ENCODE measurements at regions not wholly inside any gene's neighbourhood (a gene's known extent, or its start where the extent isn't known, plus 50 kb on each side); places are given as distances from the start of the nearest gene placed in this dataset.
"Not testable (repeated sequence)": the region's sequence is repeated elsewhere in the genome, so short reads cannot be mapped to it uniquely, and the experiment has no call there.

DNA sequence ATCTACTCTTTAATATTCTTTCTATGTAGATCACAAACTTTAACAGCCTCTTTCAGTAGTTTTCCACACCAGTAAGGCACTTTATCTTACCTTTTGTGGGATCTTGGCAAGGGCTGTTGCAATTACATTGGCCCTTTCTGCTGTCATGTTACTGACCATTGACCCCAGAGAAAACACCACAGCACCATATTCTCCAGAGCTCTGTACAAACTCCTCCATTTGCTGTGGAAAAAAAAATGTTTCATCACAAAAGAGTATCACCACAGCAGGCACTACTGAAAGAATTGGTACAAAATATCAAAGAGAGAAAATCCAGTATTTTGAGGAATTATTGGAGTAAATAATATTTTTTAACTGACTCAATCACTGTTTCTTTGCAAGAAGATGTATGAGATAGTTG is 62.3 kb upstream of the UGT2A3 start:
- not testable (repeated sequence) for DNase-seq (ENCODE audit: low read depth)

DNA sequence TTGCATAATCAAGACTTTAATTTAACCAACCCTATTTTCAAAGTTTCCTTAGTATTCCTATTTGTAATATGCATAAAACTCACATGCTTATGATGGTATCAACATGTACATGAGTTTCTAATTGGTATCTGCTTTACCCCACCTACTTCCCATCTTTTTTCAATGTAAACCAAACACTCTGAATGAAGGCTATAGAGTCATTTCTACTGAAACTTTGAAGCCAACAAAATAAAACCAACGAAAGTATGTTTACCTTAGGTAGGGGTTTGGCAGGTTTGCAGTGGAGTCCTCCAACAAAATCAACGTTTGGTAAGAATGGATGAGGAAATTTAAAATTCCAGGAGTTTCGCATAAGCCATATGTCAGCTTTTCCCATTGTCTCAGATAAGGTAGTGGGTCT is 66.4 kb upstream of the UGT2A3 start:
- DNase-seq (ENCODE audit: low read depth): not testable (repeated sequence)

DNA sequence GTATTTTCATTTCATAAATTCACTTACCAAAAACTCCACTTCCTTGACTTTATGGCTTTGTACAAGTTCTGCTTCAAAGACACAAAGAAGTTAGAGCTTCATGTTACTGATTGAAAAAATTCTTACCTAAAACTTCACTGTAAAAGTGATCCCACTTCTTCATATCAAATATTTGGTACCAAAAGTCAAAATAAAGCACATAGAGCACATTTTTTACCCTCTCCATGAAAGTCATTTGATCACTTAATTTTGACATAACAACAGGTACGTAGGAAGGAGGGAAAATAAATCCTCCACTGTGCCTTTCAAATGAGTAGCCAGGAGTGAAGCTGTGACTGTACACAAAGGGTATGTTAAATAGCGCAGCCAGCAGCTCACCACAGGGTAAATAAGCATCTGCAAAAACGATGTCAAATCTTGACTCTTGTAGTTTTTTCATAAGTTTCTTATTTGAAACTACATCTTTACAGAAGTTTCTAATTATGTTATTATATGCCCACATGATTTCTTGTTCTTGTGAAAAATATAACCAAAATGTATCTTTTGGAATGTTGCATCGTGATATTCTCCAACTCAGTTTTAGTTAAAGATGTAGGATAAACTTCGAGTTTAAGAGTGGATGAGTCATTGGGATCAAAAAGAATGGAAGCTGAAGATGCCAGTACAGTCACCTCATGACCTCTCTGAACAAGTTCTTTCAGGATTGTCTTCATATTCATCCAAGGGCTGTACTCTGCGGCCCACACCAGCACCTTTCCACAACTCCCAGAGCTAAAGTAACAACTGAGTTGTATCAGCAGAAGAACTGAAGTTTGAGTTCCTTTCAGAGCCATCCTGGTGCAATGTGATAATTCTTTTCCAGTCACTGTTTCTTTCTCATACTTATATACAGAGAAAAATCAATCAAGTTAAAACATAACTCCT is 68.2 kb upstream of the UGT2A3 start:
- not testable (repeated sequence) for DNase-seq (ENCODE audit: low read depth)

DNA sequence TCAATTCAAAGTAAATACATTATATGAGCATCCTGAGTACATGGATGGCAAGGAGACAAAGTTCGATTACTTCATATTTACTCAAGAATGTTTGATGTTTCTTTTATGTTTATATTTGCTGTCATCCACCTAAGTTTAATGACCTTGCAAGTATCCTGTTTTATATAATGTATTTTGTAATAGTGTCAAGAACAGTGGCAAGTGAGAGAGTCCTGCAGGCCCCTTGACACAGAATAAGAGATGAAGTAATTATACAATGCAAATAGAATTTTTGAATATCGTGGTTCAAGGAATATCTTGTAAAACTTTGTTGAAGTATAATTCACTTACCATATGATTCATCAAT is 68.8 kb upstream of the UGT2A3 start:
- not testable (repeated sequence) for DNase-seq (ENCODE audit: low read depth)

DNA sequence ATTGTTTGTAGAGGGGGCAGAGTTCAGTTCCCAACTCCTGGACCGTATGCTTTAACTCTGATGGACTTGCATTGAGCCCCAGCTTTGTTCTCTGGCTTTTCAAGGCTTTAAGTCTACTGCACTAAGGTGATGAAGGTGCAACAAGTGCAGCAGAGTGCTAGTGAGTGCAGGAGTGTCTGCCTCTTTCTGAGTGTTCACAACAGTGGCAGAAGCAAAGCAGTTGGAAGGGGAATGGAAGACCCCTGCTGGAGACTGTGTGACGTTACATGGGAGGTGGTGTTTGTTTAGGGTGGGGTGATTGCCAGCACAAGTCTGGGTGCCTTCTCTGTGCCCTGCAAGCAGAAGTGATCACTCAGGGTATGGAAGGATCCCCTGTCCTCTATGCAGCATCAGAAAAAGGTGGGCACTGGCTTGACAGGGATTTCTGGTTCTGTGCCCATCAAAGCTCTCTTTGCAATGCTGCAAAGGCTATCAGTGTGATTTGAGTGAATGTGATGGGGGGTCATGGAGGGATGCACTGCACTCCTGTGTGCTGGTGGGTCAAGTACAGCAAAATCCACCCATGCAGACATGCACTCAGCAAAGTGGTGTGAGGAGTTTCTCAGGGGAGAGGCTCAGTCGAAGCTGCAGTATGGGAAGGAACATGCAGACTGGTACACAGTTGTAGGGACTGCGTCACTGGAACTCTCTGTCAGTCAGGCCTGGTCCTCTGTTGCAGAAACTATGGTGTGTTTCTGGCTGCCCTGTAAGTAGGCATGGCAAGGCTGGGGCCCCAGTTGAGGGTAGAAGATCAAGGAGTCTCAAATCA is 70.9 kb upstream of the UGT2B7 start:
- DNase-seq (ENCODE audit: low read depth): no peak

DNA sequence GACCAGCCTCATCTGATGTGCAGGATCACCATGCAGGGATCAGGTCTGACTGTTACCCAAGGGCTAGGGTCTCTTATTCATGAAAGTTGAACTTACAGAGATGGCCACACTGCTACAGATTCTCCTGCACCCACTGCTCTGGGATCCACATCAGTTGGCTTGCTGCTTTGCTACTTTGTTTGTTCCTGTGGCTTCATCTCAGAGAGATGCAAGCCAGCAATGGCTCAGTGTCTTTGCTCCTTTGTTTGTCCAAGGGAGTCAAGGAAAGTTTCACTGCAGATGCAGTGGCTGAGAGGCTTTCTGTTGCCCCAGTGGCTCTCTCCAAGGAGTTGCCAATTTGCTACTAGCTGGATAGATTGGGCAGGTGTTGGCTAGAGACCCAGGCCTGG is 70.3 kb upstream of the UGT2B7 start:
- DNase-seq (ENCODE audit: low read depth): no peak

DNA sequence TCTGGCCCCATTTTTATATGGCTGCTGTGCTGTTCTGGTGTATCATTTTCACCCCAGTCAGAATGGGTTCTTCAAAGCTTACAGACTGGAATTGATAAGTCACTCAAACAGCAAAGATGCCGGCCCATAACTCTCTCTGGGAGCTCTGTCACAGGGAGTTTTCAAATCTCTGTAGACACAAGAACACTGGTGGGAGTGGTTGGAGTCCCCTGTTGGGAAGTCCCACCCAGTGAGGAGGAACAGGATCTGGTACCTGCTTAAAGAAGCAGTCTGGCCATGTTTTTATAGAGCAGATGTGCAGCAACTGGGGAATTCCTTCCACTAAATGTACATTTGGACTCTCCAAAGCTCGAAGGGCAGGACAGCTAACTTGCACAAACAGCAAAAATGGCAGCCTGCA is 69.3 kb upstream of the UGT2B7 start:
- no peak for DNase-seq (ENCODE audit: low read depth)

DNA sequence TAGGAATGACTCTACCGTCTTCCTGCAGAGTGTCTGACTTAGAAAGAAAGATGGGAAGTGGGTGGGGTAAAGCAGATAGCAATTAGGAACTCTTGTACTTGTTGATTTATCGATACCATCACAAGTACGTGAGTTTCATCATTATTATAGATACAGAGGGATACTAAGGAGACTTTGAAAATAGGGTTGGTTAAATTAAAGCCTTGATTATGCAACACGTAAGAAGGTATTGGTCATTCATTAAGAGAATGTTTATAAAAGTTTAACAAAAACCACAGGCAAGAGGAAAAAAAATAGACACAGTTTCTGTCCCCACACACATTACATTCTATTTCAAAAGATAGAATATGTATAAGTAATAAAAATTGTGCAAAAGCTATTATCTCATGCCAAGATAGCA is 65.9 kb upstream of the UGT2B7 start:
- no peak for DNase-seq (ENCODE audit: low read depth)

DNA sequence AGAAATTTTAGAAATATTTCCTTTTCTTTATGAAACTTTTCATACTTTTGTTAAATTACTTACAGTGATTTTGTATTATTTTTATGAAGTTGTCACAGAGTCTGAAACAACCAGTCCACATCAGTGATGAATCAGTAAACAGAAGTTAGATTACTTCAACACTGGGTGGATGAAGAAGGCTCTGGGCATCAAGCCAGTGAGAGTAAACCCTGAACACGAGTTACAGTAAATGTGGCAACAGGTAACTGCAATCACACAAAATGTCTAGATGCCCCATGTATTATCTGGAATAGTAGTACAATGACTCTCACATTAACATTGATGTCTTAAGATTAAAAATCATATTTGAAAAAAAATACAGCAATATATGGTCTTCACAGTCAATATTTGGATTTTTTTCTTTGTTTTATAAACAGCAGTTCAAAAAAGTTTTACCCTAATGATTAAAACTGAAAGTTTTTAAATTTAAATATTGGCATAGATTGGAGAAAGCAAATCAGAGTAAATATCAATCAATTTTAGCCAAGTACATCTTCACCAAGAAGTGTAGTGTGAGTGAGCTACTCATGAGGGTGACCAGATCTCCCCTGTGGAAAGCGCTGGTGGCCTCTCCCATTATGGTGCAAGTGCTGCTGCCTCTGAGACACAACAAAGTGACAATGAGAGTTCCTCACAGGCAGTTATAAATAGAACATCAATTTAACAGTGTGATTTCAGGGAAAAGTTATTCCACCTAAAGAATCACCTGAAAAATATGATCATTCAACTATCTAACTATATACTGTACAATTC is 63.2 kb upstream of the UGT2B7 start:
- no peak for DNase-seq (ENCODE audit: low read depth)

DNA sequence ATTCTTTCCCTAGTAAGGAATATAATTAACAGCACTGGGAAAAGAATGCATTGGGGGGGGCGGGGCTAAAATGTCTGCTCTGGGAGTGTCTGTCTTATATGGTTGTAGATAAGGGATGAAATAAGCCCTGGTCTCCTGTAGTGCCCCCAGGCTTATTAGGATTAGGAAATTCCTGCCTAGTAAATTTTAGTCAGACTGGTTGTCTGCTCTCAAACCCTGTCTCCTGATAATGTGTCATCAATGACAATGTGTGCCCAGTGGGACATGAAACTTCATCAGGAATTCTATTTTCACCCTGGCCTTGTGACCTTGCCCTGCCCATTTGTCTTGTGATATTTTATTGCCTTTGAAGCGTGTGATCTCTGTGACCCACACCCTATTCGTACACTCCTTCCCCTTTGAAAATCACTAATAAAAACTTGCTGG is 61.9 kb upstream of the UGT2B7 start:
- DNase-seq (ENCODE audit: low read depth): not testable (repeated sequence)

DNA sequence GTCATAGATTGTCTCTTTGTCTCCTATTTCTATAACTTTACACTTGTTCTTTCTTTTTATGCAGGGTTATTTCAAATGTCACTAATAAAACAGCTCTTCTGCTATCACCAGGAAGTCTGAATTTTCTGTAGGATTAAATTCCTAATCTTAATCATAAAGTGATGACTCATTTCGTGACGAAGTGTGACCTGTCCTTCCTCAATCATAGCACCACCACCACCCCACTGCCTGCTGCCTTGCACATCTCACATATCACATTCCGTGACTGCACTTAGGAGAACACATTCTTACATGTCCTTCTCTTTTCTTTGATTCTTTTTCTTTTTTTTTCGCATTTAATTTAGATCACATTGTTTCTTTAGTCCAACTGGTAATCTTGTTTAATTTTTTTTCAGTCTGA is 57.7 kb upstream of the UGT2B7 start:
- peak; percentile 28 for DNase-seq (ENCODE audit: low read depth)

DNA sequence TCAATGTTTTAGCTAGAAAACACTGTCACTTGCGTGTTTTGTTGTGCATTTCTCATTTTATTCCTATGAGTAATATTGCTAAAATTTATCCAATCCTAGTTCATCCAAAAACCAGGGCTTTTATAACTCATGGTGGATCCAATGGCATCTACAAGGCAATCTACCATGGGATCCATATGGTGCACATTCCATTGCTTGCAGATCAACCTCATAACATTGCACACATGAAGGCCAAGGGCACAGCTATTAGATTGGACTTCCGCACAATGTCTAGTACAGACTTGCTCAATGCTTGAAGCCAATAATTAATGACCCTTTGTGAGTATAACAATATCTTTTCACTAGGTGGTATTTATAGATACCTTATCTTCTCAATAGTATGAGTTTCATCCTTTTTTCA is 57.2 kb upstream of the UGT2B7 start:
- no peak for DNase-seq (ENCODE audit: low read depth)

DNA sequence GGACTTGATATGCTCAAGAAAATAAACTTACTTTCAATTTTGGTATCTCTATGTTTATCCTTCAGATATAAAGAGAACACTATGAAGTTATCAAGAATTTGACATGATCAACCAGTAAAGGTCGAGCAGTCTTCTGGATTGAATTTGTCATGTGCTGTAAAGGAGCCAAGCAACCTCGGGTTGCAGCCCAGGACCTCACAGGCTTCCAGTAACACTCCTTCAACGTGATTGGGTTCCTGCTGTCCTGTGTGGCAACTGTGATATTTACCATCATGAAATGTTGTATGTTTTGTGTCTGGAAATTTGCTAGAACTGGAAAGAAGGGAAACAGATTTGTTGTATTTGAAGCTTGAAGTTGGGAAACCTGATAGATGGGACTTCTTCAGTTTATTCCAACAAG is 52.0 kb upstream of the UGT2B7 start:
- DNase-seq (ENCODE audit: low read depth): no peak
